H9 (cell line): ENCODE measurements at regions not wholly inside any gene's neighbourhood (a gene's known extent, or its start where the extent isn't known, plus 50 kb on each side); places are given as distances from the start of the nearest gene placed in this dataset.

Experiments used
- DNase-seq: peaks from one replicate; pipeline ENCODE4 v3.0.0-alpha.2; 2017
- H2AFZ ChIP-seq: one replicate; pipeline ENCODE4 v1.6.1; 2013; ENCODE audit warnings: mild to moderate bottlenecking, low read length, control low read depth, moderate library complexity
- H2AK5ac ChIP-seq: 2 replicates; pipeline ENCODE4 v1.6.1; 2013; ENCODE audit warnings: low read length, control low read depth, mixed read lengths; ENCODE audit not compliant: insufficient read length
- H2BK120ac ChIP-seq: one replicate; pipeline ENCODE4 v1.6.1; 2013; ENCODE audit warnings: low read depth, mild to moderate bottlenecking, low read length, control low read depth, inconsistent platforms; ENCODE audit not compliant: poor library complexity, severe bottlenecking
- H2BK12ac ChIP-seq: 2 replicates; pipeline ENCODE4 v1.6.1; 2013; ENCODE audit warnings: low read length, control low read depth, mixed read lengths, low read depth; ENCODE audit not compliant: insufficient read length
- H2BK15ac ChIP-seq: 2 replicates; pipeline ENCODE4 v1.6.1; 2013; ENCODE audit warnings: low read depth, low read length, control low read depth
- H2BK20ac ChIP-seq: one replicate; pipeline ENCODE4 v1.6.1; 2013; ENCODE audit warnings: low read depth, mild to moderate bottlenecking, low read length, control low read depth, inconsistent platforms; ENCODE audit not compliant: poor library complexity, severe bottlenecking
- H2BK5ac ChIP-seq: 2 replicates; pipeline ENCODE4 v1.6.1; 2013; ENCODE audit warnings: low read length, control low read depth, mixed read lengths; ENCODE audit not compliant: insufficient read length
- H3K14ac ChIP-seq: 2 replicates; pipeline ENCODE4 v1.6.1; 2013; ENCODE audit warnings: low read length, control low read depth; ENCODE audit not compliant: insufficient read depth
- H3K18ac ChIP-seq: 2 replicates; pipeline ENCODE4 v1.6.1; 2013; ENCODE audit warnings: low read depth, mild to moderate bottlenecking, mixed read lengths, low read length, control low read depth; ENCODE audit not compliant: insufficient read length
- H3K23ac ChIP-seq: 2 replicates; pipeline ENCODE4 v1.6.1; 2013; ENCODE audit warnings: low read length, control low read depth, mixed read lengths, low read depth; ENCODE audit not compliant: insufficient read length
- H3K23me2 ChIP-seq: 2 replicates; pipeline ENCODE4 v1.6.1; 2013; ENCODE audit warnings: low read depth, mild to moderate bottlenecking, mixed read lengths, low read length, control low read depth; ENCODE audit not compliant: insufficient read length, poor library complexity, severe bottlenecking
- H3K27ac ChIP-seq: 2 replicates; pipeline ENCODE4 v1.5.1; 2013; ENCODE audit warnings: low read length, control low read depth, mixed read lengths, low read depth; ENCODE audit not compliant: insufficient read length
- H3K27me3 ChIP-seq: 2 replicates; pipeline ENCODE4 v1.6.1; 2013; ENCODE audit warnings: low read length, control low read depth, inconsistent platforms; ENCODE audit not compliant: insufficient read depth
- H3K4ac ChIP-seq: 2 replicates; pipeline ENCODE4 v1.6.1; 2013; ENCODE audit warnings: low read depth, mild to moderate bottlenecking, control low read depth, inconsistent platforms, low read length, moderate library complexity
- H3K4me1 ChIP-seq: 2 replicates; pipeline ENCODE4 v1.6.1; 2013; ENCODE audit warnings: low read length, control low read depth, inconsistent platforms; ENCODE audit not compliant: insufficient read depth
- H3K4me2 ChIP-seq: 2 replicates; pipeline ENCODE4 v1.6.1; 2013; ENCODE audit warnings: low read length, control low read depth, mixed read lengths; ENCODE audit not compliant: insufficient read length, insufficient read depth
- H3K56ac ChIP-seq: 2 replicates; pipeline ENCODE4 v1.6.1; 2013; ENCODE audit warnings: low read depth, mild to moderate bottlenecking, mixed read lengths, low read length, control low read depth; ENCODE audit not compliant: insufficient read length
- H3K79me1 ChIP-seq: 2 replicates; pipeline ENCODE4 v1.6.1; 2013; ENCODE audit warnings: low read depth, mild to moderate bottlenecking, moderate library complexity, low read length, control low read depth, inconsistent platforms; ENCODE audit not compliant: insufficient read depth, poor library complexity, severe bottlenecking
- H3K79me2 ChIP-seq: 2 replicates; pipeline ENCODE4 v1.6.1; 2013; ENCODE audit warnings: low read length, control low read depth, inconsistent platforms; ENCODE audit not compliant: insufficient read depth
- H3K9ac ChIP-seq: 2 replicates; pipeline ENCODE4 v1.6.1; 2013; ENCODE audit warnings: low read length, control low read depth, mixed read lengths; ENCODE audit not compliant: insufficient read length; ENCODE audit errors: extremely low read depth
- H3K9me3 ChIP-seq: one replicate; pipeline ENCODE4 v1.6.1; 2013; ENCODE audit warnings: low read depth, low read length, inconsistent platforms; ENCODE audit not compliant: control insufficient read depth
- H3T11ph ChIP-seq: one replicate; pipeline ENCODE4 v1.6.1; 2013; ENCODE audit warnings: mild to moderate bottlenecking, low read length, control low read depth, inconsistent platforms
- H4K20me1 ChIP-seq: one replicate; pipeline ENCODE4 v1.6.1; 2013; ENCODE audit not compliant: control insufficient read depth, insufficient read length, insufficient read depth
- H4K5ac ChIP-seq: 2 replicates; pipeline ENCODE4 v1.6.1; 2013; ENCODE audit warnings: low read depth, mild to moderate bottlenecking, mixed read lengths, low read length, control low read depth; ENCODE audit not compliant: insufficient read length
- H4K8ac ChIP-seq: replicated peaks from 2 replicates; pipeline ENCODE4 v1.6.1; 2013; ENCODE audit warnings: low read length, control low read depth, mixed read lengths, low read depth; ENCODE audit not compliant: insufficient read length
- H4K91ac ChIP-seq: 2 replicates; pipeline ENCODE4 v1.6.1; 2013; ENCODE audit warnings: low read depth, mild to moderate bottlenecking, moderate library complexity, mixed read lengths, low read length, control low read depth; ENCODE audit not compliant: insufficient read length
- H3K27ac Mint-ChIP-seq, 3 experiments: 2 replicates in 2 of 3; 3 replicates in 1 of 3; pipeline ENCODE4 v1.8.0; 2020 to 2021; ENCODE audit warnings: mixed read lengths in 3 of 3, mild to moderate bottlenecking in 1 of 3, moderate library complexity in 1 of 3
- H3K27me3 Mint-ChIP-seq: 2 replicates; pipeline ENCODE4 v1.8.0; 2021; ENCODE audit warnings: low read depth, mild to moderate bottlenecking, moderate library complexity, mixed read lengths
- H3K36me3 Mint-ChIP-seq, 3 experiments: 2 replicates in 2 of 3; 3 replicates in 1 of 3; pipeline ENCODE4 v1.8.0; 2020 to 2021; ENCODE audit warnings: low read depth in 3 of 3, mixed read lengths in 3 of 3; ENCODE audit not compliant: insufficient read depth in 1 of 3
- H3K4me1 Mint-ChIP-seq, 2 experiments: 2 replicates each; pipeline ENCODE4 v1.8.0; 2020; ENCODE audit warnings: mixed read lengths in 2 of 2
- H3K4me3 Mint-ChIP-seq, 2 experiments: 2 replicates in 1 of 2; 3 replicates in 1 of 2; pipeline ENCODE4 v1.8.0; 2020 to 2021; ENCODE audit warnings: mild to moderate bottlenecking in 2 of 2, mixed read lengths in 2 of 2, moderate library complexity in 1 of 2
- H3K9me3 Mint-ChIP-seq, 2 experiments: 2 replicates in 1 of 2; 3 replicates in 1 of 2; pipeline ENCODE4 v1.8.0; 2020; ENCODE audit warnings: mild to moderate bottlenecking in 2 of 2, mixed read lengths in 2 of 2, moderate library complexity in 1 of 2
- CTCF ChIP-seq: fragments of 200-600 bp; sonication (generic); conservative IDR thresholded peaks from 3 replicates; pipeline ENCODE4 v1.8.0; 2021; ENCODE audit warnings: antibody characterized with exemption, mild to moderate bottlenecking
- WGBS: extraction: QIAGEN DNeasy Blood & Tissue Kit; methylation state at CpG from one replicate; pipeline ENCODE4 v1.1.7; 2013; ENCODE audit warnings: missing lambda C conversion rate, low lambda C conversion rate, mixed read lengths; ENCODE audit not compliant: insufficient read length; ENCODE audit errors: extremely low coverage; 5-methylcytosine and 5-hydroxymethylcytosine counted together

GRCh38 chr2:240246173-240246820, 105.8 kb upstream of the OTOS start:
- H2BK15ac ChIP-seq: no peak overlapping the region
- H4K8ac ChIP-seq: no peak overlapping the region
- H3K27ac Mint-ChIP-seq: no peak overlapping the region
- H2BK20ac ChIP-seq: no peak overlapping the region
- H2BK5ac ChIP-seq: no peak overlapping the region
- no peak overlapping the region for H3K27ac ChIP-seq
- no peak overlapping the region for H3K56ac ChIP-seq
- no CpG with 5 or more reads among the region's 15 CpGs for WGBS
- H3K18ac ChIP-seq: no peak overlapping the region
- H3K79me2 ChIP-seq: no peaks in the 10 kb centered on the region
- H2AK5ac ChIP-seq: no peak overlapping the region
- no peak overlapping the region for H4K5ac ChIP-seq
- no peaks in the 10 kb centered on the region for H3K36me3 Mint-ChIP-seq
- no peak overlapping the region for H3K9ac ChIP-seq
- peak; percentile 19 for DNase-seq
- no peaks in the 10 kb centered on the region for H4K20me1 ChIP-seq
- TF ChIP-seq CTCF: no peak
- no peak overlapping the region for H4K91ac ChIP-seq
- no peak overlapping the region for H2AFZ ChIP-seq
- H3K23me2 ChIP-seq: no peaks in the 10 kb centered on the region
- no peak overlapping the region for H3K14ac ChIP-seq
- no peak overlapping the region for H3K4me3 Mint-ChIP-seq
- no peak overlapping the region for H3K23ac ChIP-seq
- no peaks in the 10 kb centered on the region for H3K79me1 ChIP-seq
- peaks cover 8% of the 10 kb centered on the region for H3K27me3 Mint-ChIP-seq
- no peak overlapping the region for H2BK12ac ChIP-seq
- no peaks in the 10 kb centered on the region for H3K9me3 ChIP-seq
- no peaks in the 10 kb centered on the region for H3K27me3 ChIP-seq
- no peak overlapping the region for H3K4ac ChIP-seq
- no peaks in the 10 kb centered on the region; a peak in 1 of 5 replicates for H3K9me3 Mint-ChIP-seq
- no peak overlapping the region for H3T11ph ChIP-seq
- H3K4me1 Mint-ChIP-seq: peaks cover 0 to 10% of the 10 kb centered on the region in 2 experiments; a peak in 3 of 4 replicates
- no peak overlapping the region for H2BK120ac ChIP-seq
- H3K4me2 ChIP-seq: no peak overlapping the region
- no peaks in the 10 kb centered on the region for H3K4me1 ChIP-seq
